Mesendoderm (in vitro differentiated cells): ENCODE measurements at regions not wholly inside any gene's neighbourhood (a gene's known extent, or its start where the extent isn't known, plus 50 kb on each side); places are given as distances from the start of the nearest gene placed in this dataset.

Experiments used
- DNase-seq: peaks from one replicate; pipeline ENCODE4 v3.0.0; 2013
- H2AK5ac ChIP-seq: 2 replicates; pipeline ENCODE4 v1.6.1; 2013; ENCODE audit warnings: low read length, inconsistent platforms
- H2BK120ac ChIP-seq: 2 replicates; pipeline ENCODE4 v1.6.1; 2013; ENCODE audit warnings: low read depth, mild to moderate bottlenecking, low read length, moderate library complexity, mixed read lengths
- H2BK15ac ChIP-seq: replicated peaks from 2 replicates; pipeline ENCODE4 v1.6.1; 2013; ENCODE audit warnings: low read depth, mild to moderate bottlenecking, moderate library complexity
- H2BK5ac ChIP-seq: 2 replicates; pipeline ENCODE4 v1.6.1; 2013; ENCODE audit warnings: low read length, inconsistent platforms
- H3K18ac ChIP-seq: 2 replicates; pipeline ENCODE4 v1.6.1; 2013; ENCODE audit warnings: mild to moderate bottlenecking, low read length, mixed read lengths
- H3K23ac ChIP-seq: one replicate; pipeline ENCODE4 v1.6.1; 2013; ENCODE audit warnings: low read length
- H3K27ac ChIP-seq: 2 replicates; pipeline ENCODE4 v1.5.1; 2013; ENCODE audit warnings: low read depth, mild to moderate bottlenecking, inconsistent platforms, low read length, moderate library complexity
- H3K27me3 ChIP-seq: 2 replicates; pipeline ENCODE4 v1.6.1; 2013; ENCODE audit warnings: low read length, control low read depth, mild to moderate bottlenecking, inconsistent platforms; ENCODE audit not compliant: insufficient read depth, poor library complexity
- H3K36me3 ChIP-seq: 2 replicates; pipeline ENCODE4 v1.6.1; 2013; ENCODE audit warnings: low read length, inconsistent platforms; ENCODE audit not compliant: control insufficient read depth, insufficient read depth
- H3K4ac ChIP-seq: one replicate; pipeline ENCODE4 v1.6.1; 2013; ENCODE audit warnings: low read depth, mild to moderate bottlenecking, low read length, moderate library complexity
- H3K4me1 ChIP-seq: 2 replicates; pipeline ENCODE4 v1.6.1; 2013; ENCODE audit warnings: low read depth, low read length, inconsistent platforms; ENCODE audit not compliant: control insufficient read depth
- H3K4me2 ChIP-seq: 2 replicates; pipeline ENCODE4 v1.6.1; 2013; ENCODE audit warnings: low read length
- H3K4me3 ChIP-seq: 2 replicates; pipeline ENCODE4 v1.5.1; 2013; ENCODE audit warnings: mild to moderate bottlenecking, low read length
- H3K56ac ChIP-seq: one replicate; pipeline ENCODE4 v1.6.1; 2013; ENCODE audit warnings: low read length
- H3K79me1 ChIP-seq: 2 replicates; pipeline ENCODE4 v1.6.1; 2013; ENCODE audit warnings: low read length, inconsistent platforms
- H3K79me2 ChIP-seq: 2 replicates; pipeline ENCODE4 v1.6.1; 2013; ENCODE audit warnings: mild to moderate bottlenecking, low read length; ENCODE audit not compliant: control insufficient read depth, insufficient read depth
- H3K9ac ChIP-seq: 2 replicates; pipeline ENCODE4 v1.6.1; 2013; ENCODE audit warnings: low read length, inconsistent platforms
- H4K5ac ChIP-seq: one replicate; pipeline ENCODE4 v1.6.1; 2013; ENCODE audit warnings: low read length
- H4K8ac ChIP-seq: one replicate; pipeline ENCODE4 v1.6.1; 2013; ENCODE audit warnings: low read depth, mild to moderate bottlenecking, control low read depth, low read length, moderate library complexity
- WGBS: extraction: QIAGEN DNeasy Blood & Tissue Kit; methylation state at CpG from one replicate; pipeline ENCODE4 v1.1.7; 2013; ENCODE audit warnings: low lambda C conversion rate, missing lambda C conversion rate; ENCODE audit not compliant: insufficient coverage; ENCODE audit errors: extremely low coverage; 5-methylcytosine and 5-hydroxymethylcytosine counted together

DNA sequence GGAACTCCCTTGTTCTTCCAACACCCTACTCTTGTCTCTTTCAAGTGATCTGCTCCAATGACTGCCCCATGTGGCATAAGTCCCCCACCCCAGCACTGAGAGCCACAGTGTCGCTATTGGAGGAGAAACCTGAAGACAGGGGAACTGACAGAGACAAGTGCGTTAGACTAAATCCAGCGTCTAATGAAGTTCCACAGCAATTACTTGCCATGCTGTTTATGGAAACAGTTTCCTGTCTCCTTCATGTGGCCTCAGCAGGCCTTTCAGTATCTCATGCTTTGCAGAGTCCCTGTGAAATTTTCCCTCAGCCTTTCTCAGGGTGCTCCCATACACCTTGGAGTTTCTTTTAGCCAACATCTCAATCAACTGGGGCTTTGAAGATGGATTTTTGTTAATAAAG lies 277.4 kb downstream of the ETS1 start:
- Histone ChIP-seq H3K27me3 (no peaks in the 10 kb centered on the region), H3K9ac (no peak overlapping the region), H2BK5ac (no peak overlapping the region), H3K56ac (no peak overlapping the region), H3K23ac (no peak overlapping the region), H4K8ac (no peak overlapping the region), H3K18ac (no peak overlapping the region), H3K4me1 (no peaks in the 10 kb centered on the region), H3K36me3 (no peaks in the 10 kb centered on the region), H2AK5ac (no peak overlapping the region), H3K4ac (no peak overlapping the region), H3K79me2 (no peaks in the 10 kb centered on the region), H3K4me3 (no peak overlapping the region), H2BK15ac (no peak overlapping the region), H4K5ac (no peak overlapping the region), H3K79me1 (no peaks in the 10 kb centered on the region), H3K27ac (no peak overlapping the region), H3K4me2 (no peak overlapping the region), H2BK120ac (no peak overlapping the region)
- WGBS = no CpG with 5 or more reads among the region's 3 CpGs
- no peak for DNase-seq

DNA sequence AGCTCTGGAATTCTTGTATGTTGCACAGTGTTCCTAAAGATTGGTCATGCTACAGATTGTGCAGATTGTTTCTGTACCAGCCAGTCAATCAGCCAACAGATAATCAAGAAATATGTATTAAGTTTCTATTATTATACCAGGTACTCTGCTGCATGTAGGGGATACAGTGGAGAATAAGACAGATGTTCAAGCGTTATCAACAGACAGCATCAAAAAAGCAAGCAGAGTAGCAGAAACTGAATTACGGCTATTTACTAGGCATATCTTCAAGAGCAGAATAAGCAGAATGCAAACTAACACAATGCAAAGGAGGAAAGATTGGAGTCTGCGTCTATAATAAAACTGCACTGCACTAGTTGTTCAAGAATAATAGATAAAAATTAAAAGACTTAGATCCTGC lies 278.6 kb downstream of the ETS1 start:
- Histone ChIP-seq H2BK5ac (no peak overlapping the region), H2BK120ac (no peak overlapping the region), H3K4me3 (no peak overlapping the region), H3K56ac (no peak overlapping the region), H2BK15ac (no peak overlapping the region), H4K8ac (no peak overlapping the region), H3K23ac (no peak overlapping the region), H3K18ac (no peak overlapping the region), H3K79me2 (no peaks in the 10 kb centered on the region), H3K27ac (no peak overlapping the region), H4K5ac (no peak overlapping the region), H2AK5ac (no peak overlapping the region), H3K36me3 (no peaks in the 10 kb centered on the region), H3K79me1 (no peaks in the 10 kb centered on the region), H3K9ac (no peak overlapping the region), H3K4ac (no peak overlapping the region), H3K4me2 (no peak overlapping the region), H3K4me1 (no peaks in the 10 kb centered on the region), H3K27me3 (no peaks in the 10 kb centered on the region)
- no CpG with 5 or more reads among the region's 3 CpGs for WGBS
- DNase-seq = no peak

DNA sequence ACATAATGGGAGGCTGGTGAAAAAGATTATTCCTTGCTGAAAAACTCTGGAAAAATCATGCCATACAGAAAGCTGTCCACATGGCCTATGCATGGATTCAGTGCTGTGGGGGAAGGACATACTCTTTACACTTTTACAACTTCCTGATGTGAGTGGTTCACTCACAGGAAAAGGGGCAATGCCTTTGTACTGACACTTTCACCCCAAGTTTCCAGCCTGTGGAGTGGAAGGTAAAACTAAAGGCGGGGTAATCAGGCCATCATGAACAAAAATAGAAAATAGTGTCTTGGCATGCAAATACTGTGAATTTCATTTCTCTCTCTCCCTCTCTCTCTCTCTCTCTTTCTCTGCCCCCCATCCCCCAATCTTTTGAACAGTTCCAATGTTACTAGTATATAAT lies 281.8 kb downstream of the ETS1 start:
- no peak overlapping the region for H2AK5ac ChIP-seq
- no peak overlapping the region for H4K8ac ChIP-seq
- no peak overlapping the region for H2BK5ac ChIP-seq
- WGBS = no CpG with 5 or more reads among the region's 1 CpG
- H3K27me3 ChIP-seq = no peaks in the 10 kb centered on the region
- H3K36me3 ChIP-seq = no peaks in the 10 kb centered on the region
- no peak overlapping the region for H3K4me2 ChIP-seq
- H3K23ac ChIP-seq = no peak overlapping the region
- no peak overlapping the region for H3K18ac ChIP-seq
- no peaks in the 10 kb centered on the region for H3K79me2 ChIP-seq
- H3K4me1 ChIP-seq = no peaks in the 10 kb centered on the region
- no peak overlapping the region for H3K56ac ChIP-seq
- no peak overlapping the region for H3K4ac ChIP-seq
- no peak overlapping the region for H3K27ac ChIP-seq
- no peak for DNase-seq
- H3K4me3 ChIP-seq = no peak overlapping the region
- H2BK120ac ChIP-seq = no peak overlapping the region
- no peak overlapping the region for H3K9ac ChIP-seq
- no peaks in the 10 kb centered on the region for H3K79me1 ChIP-seq
- H4K5ac ChIP-seq = no peak overlapping the region
- H2BK15ac ChIP-seq = no peak overlapping the region

DNA sequence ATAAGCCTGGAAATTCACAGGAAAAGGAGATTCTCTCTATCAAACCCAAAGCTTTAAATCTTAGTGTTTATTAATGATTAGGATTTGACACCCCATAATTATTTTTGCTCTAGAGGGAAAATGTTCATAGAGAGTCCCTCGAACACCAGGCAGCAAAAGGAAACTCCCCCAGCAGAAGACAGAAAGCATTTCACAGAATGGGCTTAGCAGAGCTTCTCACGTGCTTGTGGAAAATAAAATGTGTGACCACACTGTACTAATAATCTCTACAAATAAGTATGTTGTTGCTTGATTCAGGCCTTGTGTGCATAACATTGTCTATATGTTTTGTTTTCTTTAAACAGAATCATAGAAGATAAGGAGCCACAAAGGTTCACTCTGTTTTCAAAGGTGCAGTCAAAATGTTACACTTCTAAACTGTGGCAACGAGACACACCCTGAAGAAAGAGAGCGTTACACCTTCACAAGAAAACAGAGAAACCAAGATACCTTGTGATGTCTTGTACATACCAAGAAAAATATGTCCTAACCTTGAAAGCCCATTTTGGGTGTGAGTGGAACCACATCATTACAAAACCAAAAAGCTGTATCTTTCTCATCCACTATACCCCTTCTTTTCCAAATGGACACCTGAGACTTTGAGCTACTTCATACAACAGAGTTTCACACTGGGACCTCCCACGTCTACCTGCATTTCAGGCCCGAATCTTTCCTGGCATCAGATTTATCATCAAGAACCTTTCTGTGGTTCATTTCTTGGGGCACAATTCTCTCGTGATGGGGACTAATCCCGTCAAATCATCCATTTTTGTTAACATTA lies 282.5 kb downstream of the ETS1 start:
- Histone ChIP-seq H3K23ac (no peak overlapping the region), H3K4me3 (no peak overlapping the region), H2AK5ac (no peak overlapping the region), H3K18ac (no peak overlapping the region), H3K79me1 (no peaks in the 10 kb centered on the region), H3K9ac (no peak overlapping the region), H2BK15ac (no peak overlapping the region), H3K56ac (no peak overlapping the region), H3K4ac (no peak overlapping the region), H3K79me2 (no peaks in the 10 kb centered on the region), H4K8ac (no peak overlapping the region), H2BK5ac (no peak overlapping the region), H2BK120ac (no peak overlapping the region), H3K4me2 (no peak overlapping the region), H3K36me3 (no peaks in the 10 kb centered on the region), H3K4me1 (no peaks in the 10 kb centered on the region), H4K5ac (no peak overlapping the region), H3K27ac (no peak overlapping the region), H3K27me3 (no peaks in the 10 kb centered on the region)
- no peak for DNase-seq
- WGBS = no CpG with 5 or more reads among the region's 8 CpGs

DNA sequence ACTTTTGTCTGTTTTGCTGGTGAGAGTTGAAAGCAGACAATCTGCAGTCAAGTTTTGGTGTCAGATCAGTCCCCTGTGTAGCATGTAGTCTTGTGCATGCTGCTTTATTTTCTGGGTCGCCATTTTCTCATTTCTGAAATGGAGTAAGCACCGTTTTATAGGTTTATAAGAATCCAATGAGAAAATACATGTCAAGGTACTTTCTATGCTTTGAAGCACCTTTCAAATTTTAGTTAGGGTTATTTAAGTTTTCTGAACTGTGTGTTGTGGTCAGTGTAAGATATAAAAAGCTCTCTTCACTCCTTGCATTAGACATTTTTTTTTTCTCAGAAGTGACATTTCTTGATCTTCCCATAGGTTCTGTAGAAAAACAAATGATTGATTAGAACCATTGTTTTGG lies 283.2 kb downstream of the ETS1 start:
- Histone ChIP-seq H3K56ac (no peak overlapping the region), H3K4me2 (no peak overlapping the region), H3K4me3 (no peak overlapping the region), H4K5ac (no peak overlapping the region), H3K79me1 (no peaks in the 10 kb centered on the region), H3K36me3 (no peaks in the 10 kb centered on the region), H3K27me3 (no peaks in the 10 kb centered on the region), H3K23ac (no peak overlapping the region), H3K4ac (no peak overlapping the region), H2BK5ac (no peak overlapping the region), H4K8ac (no peak overlapping the region), H3K9ac (no peak overlapping the region), H3K27ac (no peak overlapping the region), H3K4me1 (no peaks in the 10 kb centered on the region), H2AK5ac (no peak overlapping the region), H2BK120ac (no peak overlapping the region), H3K18ac (no peak overlapping the region), H3K79me2 (no peaks in the 10 kb centered on the region), H2BK15ac (no peak overlapping the region)
- DNase-seq = no peak
- WGBS = no CpG with 5 or more reads among the region's 2 CpGs

DNA sequence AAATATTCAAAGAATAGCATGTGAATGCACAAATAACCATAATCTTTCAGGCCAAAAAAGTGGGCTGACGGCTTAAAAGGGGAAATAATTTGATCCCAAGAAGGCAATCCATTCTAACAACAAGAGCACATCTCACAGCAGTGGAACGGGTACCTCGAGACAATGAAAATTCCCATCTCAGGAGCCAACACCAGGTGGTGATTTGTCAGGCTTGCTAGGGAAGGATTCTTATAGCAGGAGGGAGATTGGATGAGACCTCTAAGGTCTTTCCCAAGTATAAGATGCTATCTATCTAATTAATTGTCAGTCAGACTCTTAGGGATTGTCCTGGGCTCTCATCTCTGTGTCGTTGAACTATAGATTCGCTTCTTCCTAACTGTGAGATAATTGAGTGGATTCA lies 284.0 kb downstream of the ETS1 start:
- Histone ChIP-seq H3K27ac (no peak overlapping the region), H3K4me2 (no peak overlapping the region), H4K8ac (no peak overlapping the region), H2BK15ac (no peak overlapping the region), H3K79me2 (no peaks in the 10 kb centered on the region), H3K36me3 (no peaks in the 10 kb centered on the region), H3K79me1 (no peaks in the 10 kb centered on the region), H3K27me3 (no peaks in the 10 kb centered on the region), H3K4me3 (no peak overlapping the region), H3K18ac (no peak overlapping the region), H3K4me1 (no peaks in the 10 kb centered on the region), H2BK120ac (no peak overlapping the region), H2BK5ac (no peak overlapping the region), H3K4ac (no peak overlapping the region), H3K9ac (no peak overlapping the region), H2AK5ac (no peak overlapping the region), H4K5ac (no peak overlapping the region), H3K23ac (no peak overlapping the region), H3K56ac (no peak overlapping the region)
- DNase-seq = peak; percentile 19
- WGBS = no CpG with 5 or more reads among the region's 5 CpGs
